Parathyroid adenoma (tissue), 2 donors: ENCODE measurements at regions not wholly inside any gene's neighbourhood (a gene's known extent, or its start where the extent isn't known, plus 50 kb on each side); places are given as distances from the start of the nearest gene placed in this dataset.

Source experiments
- H2AFZ ChIP-seq: fragments of 300-600 bp; sonication (generic); one replicate; pipeline ENCODE4 v1.7.0; 2017; ENCODE audit warnings: antibody characterized with exemption, mild to moderate bottlenecking
- H3K27ac ChIP-seq: fragments of 300-600 bp; sonication (generic); one replicate; pipeline ENCODE4 v1.7.0; 2017
- H3K27me3 ChIP-seq: fragments of 300-600 bp; sonication (generic); one replicate; pipeline ENCODE4 v1.7.0; 2017; ENCODE audit warnings: low read length; ENCODE audit not compliant: control insufficient read depth, insufficient read depth
- H3K36me3 ChIP-seq: fragments of 300-600 bp; sonication (generic); one replicate; pipeline ENCODE4 v1.7.0; 2017; ENCODE audit warnings: low read length; ENCODE audit not compliant: control insufficient read depth, insufficient read depth
- H3K4me1 ChIP-seq: fragments of 300-600 bp; sonication (generic); one replicate; pipeline ENCODE4 v1.7.0; 2017; ENCODE audit warnings: control low read depth
- H3K4me2 ChIP-seq: fragments of 300-600 bp; sonication (generic); one replicate; pipeline ENCODE4 v1.7.0; 2017; ENCODE audit warnings: low read length
- H3K4me3 ChIP-seq: fragments of 300-600 bp; sonication (generic); one replicate; pipeline ENCODE4 v1.7.0; 2017; ENCODE audit warnings: low read depth, low read length
- H3K79me2 ChIP-seq: fragments of 300-600 bp; sonication (generic); one replicate; pipeline ENCODE4 v1.7.0; 2017; ENCODE audit warnings: control low read depth
- H3K9ac ChIP-seq: fragments of 300-600 bp; sonication (generic); one replicate; pipeline ENCODE4 v1.7.0; 2017; ENCODE audit warnings: mild to moderate bottlenecking
- H3K9me3 ChIP-seq: fragments of 300-600 bp; sonication (generic); one replicate; pipeline ENCODE4 v1.7.0; 2017; ENCODE audit warnings: low read length; ENCODE audit not compliant: control insufficient read depth
- TF ChIP-seq, protein P1 (sequence below): fragments of 300-600 bp; sonication (generic); IDR thresholded peaks from one replicate; pipeline ENCODE4 v1.7.0; 2017; ENCODE audit warnings: antibody characterized with exemption, mild to moderate bottlenecking
- donor health status: primary hyperparathyroidism.

DNA sequence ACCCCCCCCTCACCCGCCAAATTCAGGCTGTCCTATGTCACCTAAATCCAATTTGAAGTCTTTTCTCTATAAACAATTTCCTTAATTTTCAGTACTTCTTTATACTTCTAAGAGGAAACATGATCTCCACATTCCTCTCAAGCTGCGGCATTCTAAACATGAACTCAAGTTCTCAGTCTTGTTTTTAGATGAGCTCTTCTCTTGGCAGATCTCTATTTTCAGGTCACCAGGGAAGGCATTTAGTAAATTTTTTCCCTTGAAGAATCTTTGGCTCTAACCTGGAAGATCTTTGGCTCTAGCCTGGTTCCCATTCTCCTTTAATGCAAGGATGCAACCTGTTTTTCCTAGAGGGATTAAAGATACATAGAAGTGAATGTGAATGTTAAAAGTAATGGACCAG, 193.4 kb downstream of the ATG4C start:
- Histone ChIP-seq H3K4me2 (no peak overlapping the region), H3K9me3 (no peaks in the 10 kb centered on the region), H3K79me2 (no peaks in the 10 kb centered on the region), H3K36me3 (no peaks in the 10 kb centered on the region), H3K9ac (no peak overlapping the region), H3K4me1 (no peaks in the 10 kb centered on the region), H3K4me3 (no peak overlapping the region), H3K27ac (no peak overlapping the region), H2AFZ (no peak overlapping the region), H3K27me3 (no peaks in the 10 kb centered on the region)
- TF ChIP-seq, protein P1, sequence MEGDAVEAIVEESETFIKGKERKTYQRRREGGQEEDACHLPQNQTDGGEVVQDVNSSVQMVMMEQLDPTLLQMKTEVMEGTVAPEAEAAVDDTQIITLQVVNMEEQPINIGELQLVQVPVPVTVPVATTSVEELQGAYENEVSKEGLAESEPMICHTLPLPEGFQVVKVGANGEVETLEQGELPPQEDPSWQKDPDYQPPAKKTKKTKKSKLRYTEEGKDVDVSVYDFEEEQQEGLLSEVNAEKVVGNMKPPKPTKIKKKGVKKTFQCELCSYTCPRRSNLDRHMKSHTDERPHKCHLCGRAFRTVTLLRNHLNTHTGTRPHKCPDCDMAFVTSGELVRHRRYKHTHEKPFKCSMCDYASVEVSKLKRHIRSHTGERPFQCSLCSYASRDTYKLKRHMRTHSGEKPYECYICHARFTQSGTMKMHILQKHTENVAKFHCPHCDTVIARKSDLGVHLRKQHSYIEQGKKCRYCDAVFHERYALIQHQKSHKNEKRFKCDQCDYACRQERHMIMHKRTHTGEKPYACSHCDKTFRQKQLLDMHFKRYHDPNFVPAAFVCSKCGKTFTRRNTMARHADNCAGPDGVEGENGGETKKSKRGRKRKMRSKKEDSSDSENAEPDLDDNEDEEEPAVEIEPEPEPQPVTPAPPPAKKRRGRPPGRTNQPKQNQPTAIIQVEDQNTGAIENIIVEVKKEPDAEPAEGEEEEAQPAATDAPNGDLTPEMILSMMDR, result no peak

DNA sequence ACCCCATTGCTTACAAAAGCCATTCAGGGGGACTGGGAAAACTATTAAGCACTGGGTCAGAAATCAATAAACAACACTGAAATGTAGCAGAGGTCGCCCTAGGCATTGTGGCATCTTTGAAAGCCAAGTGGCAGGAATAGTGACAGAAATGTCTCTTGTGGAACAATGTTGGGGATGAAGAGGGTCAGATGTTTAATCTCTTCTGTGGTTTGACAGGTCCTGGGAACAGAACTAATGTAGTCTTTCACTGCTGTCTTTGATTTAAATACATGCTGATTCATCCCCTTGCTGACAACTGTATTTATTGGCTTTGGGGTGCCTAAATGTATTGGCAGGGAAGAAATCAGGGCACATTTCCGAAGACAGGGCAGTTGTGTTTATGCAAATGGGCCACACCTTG, 194.8 kb downstream of the ATG4C start:
- H2AFZ ChIP-seq, result no peak overlapping the region
- H3K9me3 ChIP-seq, result no peaks in the 10 kb centered on the region
- H3K27me3 ChIP-seq, result no peaks in the 10 kb centered on the region
- H3K4me3 ChIP-seq, result no peak overlapping the region
- H3K4me1 ChIP-seq, result no peaks in the 10 kb centered on the region
- no peaks in the 10 kb centered on the region for H3K36me3 ChIP-seq
- H3K27ac ChIP-seq, result no peak overlapping the region
- H3K9ac ChIP-seq, result no peak overlapping the region
- TF ChIP-seq, protein P1, result no peak
- no peak overlapping the region for H3K4me2 ChIP-seq
- H3K79me2 ChIP-seq, result no peaks in the 10 kb centered on the region

DNA sequence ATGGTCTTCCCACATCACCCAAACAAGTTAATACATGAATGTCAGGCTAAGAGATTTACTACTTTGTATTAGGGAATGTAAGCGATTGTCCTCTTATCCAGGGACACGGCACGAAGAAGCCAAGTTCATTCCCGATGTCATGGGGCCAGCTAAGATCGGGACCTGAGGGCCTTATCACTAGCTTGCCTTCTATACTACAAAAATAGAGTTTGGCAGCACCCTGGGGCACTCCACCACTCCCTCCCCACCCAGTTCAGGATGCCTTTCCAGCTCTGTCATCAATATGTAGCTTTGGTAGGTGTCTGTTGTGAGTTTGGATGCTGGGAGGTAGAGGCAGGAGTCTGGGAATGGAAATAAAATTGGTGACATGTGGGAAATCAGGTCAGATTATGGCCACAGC, 197.5 kb downstream of the ATG4C start:
- Histone ChIP-seq H3K27ac (no peak overlapping the region), H3K4me1 (no peaks in the 10 kb centered on the region), H3K27me3 (no peaks in the 10 kb centered on the region), H3K4me2 (no peak overlapping the region), H3K9me3 (no peaks in the 10 kb centered on the region), H3K79me2 (no peaks in the 10 kb centered on the region), H3K4me3 (no peak overlapping the region), H3K36me3 (no peaks in the 10 kb centered on the region), H3K9ac (no peak overlapping the region), H2AFZ (no peak overlapping the region)
- TF ChIP-seq, protein P1, result no peak

DNA sequence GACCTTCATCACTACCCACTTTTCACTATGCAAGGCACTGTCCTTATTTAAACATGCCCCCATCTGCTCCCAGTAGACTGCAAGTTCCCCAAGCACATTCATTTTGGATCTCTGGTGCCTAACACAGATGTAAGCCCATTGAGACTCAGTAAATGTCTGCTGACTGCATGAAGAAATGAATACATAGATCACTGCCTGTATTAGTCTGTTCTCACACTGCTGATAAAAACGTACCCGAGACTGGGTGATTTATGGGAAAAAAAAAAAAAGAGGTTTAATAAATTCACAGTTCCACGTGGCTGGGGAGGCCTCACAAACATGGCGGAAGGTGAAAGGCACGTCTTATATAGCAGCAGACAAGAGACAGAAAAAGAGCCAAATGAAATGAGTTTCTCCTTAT, 204.9 kb downstream of the ATG4C start:
- H3K36me3 ChIP-seq, result no peaks in the 10 kb centered on the region
- H3K4me3 ChIP-seq, result no peak overlapping the region
- TF ChIP-seq, protein P1, result no peak
- no peaks in the 10 kb centered on the region for H3K79me2 ChIP-seq
- no peaks in the 10 kb centered on the region for H3K27me3 ChIP-seq
- no peak overlapping the region for H3K9ac ChIP-seq
- H3K9me3 ChIP-seq, result no peaks in the 10 kb centered on the region
- no peak overlapping the region for H3K4me2 ChIP-seq
- no peak overlapping the region for H3K27ac ChIP-seq
- no peak overlapping the region for H2AFZ ChIP-seq
- no peaks in the 10 kb centered on the region for H3K4me1 ChIP-seq

DNA sequence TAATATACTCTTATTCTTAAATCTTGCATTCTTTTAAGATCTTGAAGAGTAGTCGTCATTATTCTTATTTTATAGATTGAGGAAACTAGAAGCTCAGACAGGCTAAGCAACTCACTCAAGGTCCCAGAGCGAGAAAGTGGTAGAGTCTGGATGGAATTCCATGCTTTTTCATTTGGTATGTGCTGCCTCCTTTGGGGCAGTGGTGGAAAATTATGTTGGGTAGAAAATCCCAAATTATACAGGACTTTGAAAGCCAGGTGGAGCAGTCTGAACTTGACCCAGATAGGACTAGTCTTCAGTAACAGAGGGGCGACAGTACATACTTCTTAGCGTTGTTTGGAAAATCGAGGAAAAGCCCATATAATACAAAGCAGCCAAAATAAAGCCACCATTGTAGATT, 205.6 kb downstream of the ATG4C start:
- no peak overlapping the region for H2AFZ ChIP-seq
- H3K27me3 ChIP-seq, result no peaks in the 10 kb centered on the region

More for the DNA sequence above, 205.6 kb downstream of the ATG4C start:
- Histone ChIP-seq H3K9me3 (no peaks in the 10 kb centered on the region), H3K4me3 (no peak overlapping the region), H3K36me3 (no peaks in the 10 kb centered on the region), H3K79me2 (no peaks in the 10 kb centered on the region), H3K4me2 (no peak overlapping the region), H3K9ac (no peak overlapping the region), H3K27ac (no peak overlapping the region), H3K4me1 (no peaks in the 10 kb centered on the region)
- TF ChIP-seq, protein P1, result no peak
